K562 (cell line): ENCODE measurements at regions not wholly inside any gene's neighbourhood (a gene's known extent, or its start where the extent isn't known, plus 50 kb on each side); places are given as distances from the start of the nearest gene placed in this dataset.

Experiments
- ATAC-seq: fragments of 200-7000 bp; cut with Tn5 transposase; 3 replicates; pipeline ENCODE4 v1.9.1; 2020; ENCODE audit warnings: moderate library complexity
- BruUV-seq: library from RNA; stranded (reverse); fragments of 400-500 nt; replicated peaks from 2 replicates; lab custom pipeline; 2021; lab: Mats Ljungman, UMichigan
- CTCF ChIA-PET: fragments of 300-600 bp; formaldehyde crosslinking; extraction: SDS; loops from one replicate; lab custom pipeline; 2021; ENCODE audit warnings: low intra/inter-chr PET ratio; lab: Yijun Ruan, JAX
- POLR2A ChIA-PET: fragments of 300-600, 350-650 bp; sonication (Branson Sonifier 250); formaldehyde crosslinking; extraction: SDS; loops from one replicate; lab custom pipeline; 2021; ENCODE audit warnings: antibody characterized with exemption, inconsistent platforms; lab: Yijun Ruan, JAX
- DNase-seq, 4 experiments: peaks; one replicate each; pipeline versions ENCODE4 v3.0.0 to v3.0.0-alpha.2; 2011 to 2018; ENCODE audit warnings: low spot score in 3 of 4, mixed read lengths in 3 of 4; ENCODE audit errors: extremely low read depth in 1 of 4
- FAIRE-seq: peaks from 2 replicates; lab custom pipeline; 2011; peaks lifted over from hg19 to GRCh38; lab: Jason Lieb, UNC
- H2AFZ ChIP-seq: 2 replicates; pipeline ENCODE4 v1.6.0; 2011; ENCODE audit warnings: low read depth, low read length, control low read depth, inconsistent platforms
- H3K27ac ChIP-seq: fragments of 200-600 bp; 3 replicates; pipeline ENCODE4 v1.8.0; 2011; ENCODE audit warnings: low read depth, mild to moderate bottlenecking, control low read depth, inconsistent platforms, low read length, moderate library complexity, mixed read lengths; ENCODE audit errors: extremely low read depth
- H3K27me3 ChIP-seq, 2 experiments: fragments of 300-600 bp in 1 of 2; 2 replicates in 1 of 2; 3 replicates in 1 of 2; pipeline versions ENCODE4 v1.6.0 to v1.8.0; 2011; ENCODE audit warnings: inconsistent platforms in 2 of 2, low read length in 2 of 2, mild to moderate bottlenecking in 1 of 2, mixed read lengths in 1 of 2, moderate library complexity in 1 of 2; ENCODE audit not compliant: control insufficient read depth in 2 of 2, insufficient read depth in 2 of 2
- H3K36me3 ChIP-seq: fragments of 300-600 bp; 3 replicates; pipeline ENCODE4 v1.8.0; 2011; ENCODE audit warnings: mild to moderate bottlenecking, low read length, inconsistent platforms; ENCODE audit not compliant: control insufficient read depth, insufficient read depth
- H3K4me1 ChIP-seq, 2 experiments: fragments of 200-600 bp in 1 of 2; replicated peaks in 1 of 2; 2 replicates in 1 of 2; 3 replicates in 1 of 2; pipeline versions ENCODE4 v1.5.1 to v1.8.0; 2011; ENCODE audit warnings: inconsistent platforms in 2 of 2, low read length in 2 of 2, mild to moderate bottlenecking in 1 of 2, mixed read lengths in 1 of 2, moderate library complexity in 1 of 2; ENCODE audit not compliant: control insufficient read depth in 2 of 2, insufficient read depth in 2 of 2
- H3K4me2 ChIP-seq: 2 replicates; pipeline ENCODE4 v1.6.1; 2011; ENCODE audit warnings: low read length, control low read depth, inconsistent platforms, mixed read lengths; ENCODE audit not compliant: insufficient read depth
- H3K4me3 ChIP-seq: fragments of 200-600 bp; sonication (generic), shearing (Covaris generic); 2 replicates; pipeline ENCODE4 v1.5.1; 2016; ENCODE audit warnings: control low read depth, inconsistent platforms
- H3K79me2 ChIP-seq: fragments of 200-600 bp; 3 replicates; pipeline ENCODE4 v1.8.0; 2011; ENCODE audit warnings: low read length, inconsistent platforms; ENCODE audit not compliant: control insufficient read depth, insufficient read depth
- H3K9ac ChIP-seq, 2 experiments: 2 replicates each; pipeline versions ENCODE4 v1.6.0 to v1.6.1; 2011; ENCODE audit warnings: low read depth in 2 of 2, low read length in 2 of 2, control low read depth in 1 of 2, inconsistent platforms in 1 of 2, mild to moderate bottlenecking in 1 of 2, mixed read lengths in 1 of 2; ENCODE audit not compliant: insufficient read depth in 1 of 2
- H3K9me1 ChIP-seq: one replicate; pipeline ENCODE4 v1.6.0; 2011; ENCODE audit warnings: inconsistent platforms, mild to moderate bottlenecking, low read length, moderate library complexity; ENCODE audit not compliant: control insufficient read depth, insufficient read depth
- H3K9me3 ChIP-seq: replicated peaks from 2 replicates; pipeline ENCODE4 v1.5.1; 2011; ENCODE audit warnings: low read depth, low read length, inconsistent platforms; ENCODE audit not compliant: control insufficient read depth, insufficient read depth
- H4K20me1 ChIP-seq: replicated peaks from 2 replicates; pipeline ENCODE4 v1.6.1; 2011; ENCODE audit warnings: low read length, inconsistent platforms, mixed read lengths; ENCODE audit not compliant: control insufficient read depth, insufficient read depth
- ARID3B ChIP-seq: fragments of 250-450 bp; sonication (Bioruptor Pico); IDR thresholded peaks from 2 replicates; pipeline ENCODE4 v1.4.0; 2020; ENCODE audit warnings: borderline replicate concordance
- ASH1L ChIP-seq: fragments of 450-650 bp; IDR thresholded peaks from 2 replicates; pipeline ENCODE4 v1.6.1; 2018; ENCODE audit warnings: borderline replicate concordance, mild to moderate bottlenecking, low read depth; ENCODE audit not compliant: partially characterized antibody
- CBX2 ChIP-seq: fragments of 200-600 bp; sonication (generic); IDR thresholded peaks from one replicate; pipeline ENCODE4 v1.6.1; 2012; ENCODE audit warnings: mild to moderate bottlenecking, low read length, inconsistent platforms; ENCODE audit not compliant: insufficient read depth, poor library complexity, severe bottlenecking
- CEBPZ ChIP-seq: fragments of 150-350 bp; IDR thresholded peaks from 2 replicates; pipeline ENCODE4 v1.6.1; 2014; ENCODE audit warnings: low read depth, mild to moderate bottlenecking, low read length, borderline replicate concordance
- CTCFL ChIP-seq: IDR thresholded peaks from 2 replicates; pipeline ENCODE4 v1.6.1; 2011; ENCODE audit warnings: borderline replicate concordance, low read depth, mild to moderate bottlenecking, moderate library complexity, low read length; ENCODE audit not compliant: insufficient read depth, poor library complexity, severe bottlenecking
- DDX20 ChIP-seq: fragments of 450-650 bp; IDR thresholded peaks from 2 replicates; pipeline ENCODE4 v1.6.1; 2016; ENCODE audit warnings: missing genetic modification characterization, low read depth, mild to moderate bottlenecking, missing compliant biosample characterization, moderate library complexity
- HMG20A ChIP-seq: fragments of 450-650 bp; formaldehyde crosslinking; conservative IDR thresholded peaks from 2 replicates; pipeline ENCODE4 v1.4.0; 2020; ENCODE audit warnings: mild to moderate bottlenecking, mixed read lengths
- POLR2B ChIP-seq: fragments of 450-650 bp; IDR thresholded peaks from 2 replicates; pipeline ENCODE4 v1.6.1; 2018; ENCODE audit warnings: low read depth; ENCODE audit not compliant: partially characterized antibody
- PRMT5 ChIP-seq: sonication (generic); formaldehyde crosslinking; IDR thresholded peaks from 2 replicates; pipeline ENCODE4 v1.5.0; 2020; ENCODE audit warnings: missing genetic modification reagents
- PTBP1 ChIP-seq: fragments of 200-400 bp; formaldehyde crosslinking; IDR thresholded peaks from 2 replicates; pipeline ENCODE4 v1.6.1; 2017; ENCODE audit warnings: low read depth, low read length
- STAT5A ChIP-seq: IDR thresholded peaks from 2 replicates; pipeline ENCODE4 v1.6.1; 2012; ENCODE audit warnings: low read length, inconsistent platforms, borderline replicate concordance
- TCF7L2 ChIP-seq: fragments of 150-350 bp; IDR thresholded peaks from 2 replicates; pipeline ENCODE4 v1.6.1; 2016; ENCODE audit warnings: low read depth, mild to moderate bottlenecking, low read length, moderate library complexity
- ZNF121 ChIP-seq: sonication (generic); formaldehyde crosslinking; conservative IDR thresholded peaks from 2 replicates; pipeline ENCODE4 v1.8.0; 2022; ENCODE audit warnings: missing genetic modification reagents
- ZNF717 ChIP-seq: fragments of 250-450 bp; sonication (Bioruptor Pico); IDR thresholded peaks from 2 replicates; pipeline ENCODE4 v1.5.0; 2021
- WGBS: fragments of 100-300 bp; shearing (Covaris generic); methylation state at CpG from one replicate; pipeline ENCODE4 v1.1.6; 2016; ENCODE audit warnings: low coverage, mixed read lengths; ENCODE audit not compliant: insufficient coverage; ENCODE audit errors: missing lambda C conversion rate; 5-methylcytosine and 5-hydroxymethylcytosine counted together
- in situ Hi-C: fragments of 300-500 bp; cut with MboI; formaldehyde crosslinking; loops from 4 replicates; pipeline ENCODE4 v1.15.0; 2018; ENCODE audit warnings: inconsistent platforms, mixed read lengths
- intact Hi-C: fragments of 100-400 bp; cut with micrococcal nuclease; formaldehyde crosslinking; loops from 2 replicates; pipeline ENCODE4 v1.14.2; 2022

- TF ChIP-seq DDX20 (tag), result no peak
- no peak for TF ChIP-seq CBX2
- TF ChIP-seq HMG20A (CRISPR knock-in tag), result no peak
- TF ChIP-seq PTBP1, result no peak
- TF ChIP-seq ZNF121 (CRISPR knock-in tag), result no peak
- TF ChIP-seq CEBPZ, result no peak
Observed at GRCh38 chr6:133067960-133068359, 173.2 kb upstream of the EYA4 start (continued).

GRCh38 chr6:133070410-133071043 is 170.6 kb upstream of the EYA4 start:
- H3K4me3 ChIP-seq, result no peak overlapping the region
- BruUV-seq, result no TSS peak
- no peaks in the 10 kb centered on the region for H3K36me3 ChIP-seq
- no peak overlapping the region for H2AFZ ChIP-seq
- H4K20me1 ChIP-seq, result no peaks in the 10 kb centered on the region
- TF ChIP-seq PRMT5 (CRISPR knock-in tag), result no peak
- TF ChIP-seq POLR2B, result no peak
- no peak for TF ChIP-seq CTCFL
- TF ChIP-seq TCF7L2, result no peak
- no peak for TF ChIP-seq ZNF717 (CRISPR knock-in tag)
- TF ChIP-seq ASH1L, result no peak
- TF ChIP-seq ARID3B (CRISPR knock-in tag), result no peak
- TF ChIP-seq STAT5A, result no peak
- no peaks in the 10 kb centered on the region for H3K79me2 ChIP-seq
- H3K9me1 ChIP-seq, result no peaks in the 10 kb centered on the region
- no peak overlapping the region for H3K27ac ChIP-seq
- in situ Hi-C loops, result no loop called here
- FAIRE-seq (no peak), ATAC-seq (no peak), DNase-seq (no peak)
- POLR2A ChIA-PET, result no interaction called here
- H3K4me2 ChIP-seq, result no peak overlapping the region
- intact Hi-C loops, result no loop called here
- CTCF ChIA-PET, result no interaction called here
- no peak overlapping the region for H3K9ac ChIP-seq
- no peaks in the 10 kb centered on the region for H3K27me3 ChIP-seq
- WGBS, result 4% methylated on average over 4 of the region's 4 CpGs
- H3K4me1 ChIP-seq, result no peaks in the 10 kb centered on the region
- no peaks in the 10 kb centered on the region; the same call in 1 of the 2 replicates for H3K9me3 ChIP-seq
